ENCODE measurements at regions not wholly inside any gene's neighbourhood (a gene's known extent, or its start where the extent isn't known, plus 50 kb on each side); places are given as distances from the start of the nearest gene placed in this dataset.

DNA sequence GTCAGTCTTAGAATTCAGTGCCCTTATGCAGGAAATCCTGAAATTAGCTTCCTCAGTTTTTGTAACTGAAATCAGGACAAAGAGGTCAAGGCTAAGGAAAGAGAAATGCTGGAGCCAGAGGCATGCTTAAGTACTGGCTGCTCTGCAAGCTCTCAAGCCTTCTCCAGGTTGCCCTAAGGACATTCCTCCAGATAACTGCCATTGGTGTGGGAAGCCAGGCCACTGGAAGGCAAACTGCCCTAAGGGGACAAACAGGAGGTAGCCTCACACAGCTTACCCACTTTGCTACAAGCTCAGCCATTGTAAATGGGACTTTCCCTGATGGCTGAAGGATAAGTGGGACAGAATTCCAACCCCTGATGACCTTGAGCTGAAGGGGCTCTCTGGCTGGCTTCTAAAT, 606.9 kb upstream of the PCDH10 start:
- no peak overlapping the region for H2AFZ ChIP-seq (ENCODE audit: low read length)
- H3K4me2 ChIP-seq (ENCODE audit: low read length): no peak overlapping the region
- no peak overlapping the region for H3K9ac ChIP-seq (ENCODE audit: low read length)
- no peaks in the 10 kb centered on the region; the same call in 1 of the 2 replicates for H3K36me3 ChIP-seq (ENCODE audit: insufficient read depth, low read length)
- TF ChIP-seq EZH2 (IDR thresholded peaks at IDR 0.05; ENCODE audit: borderline replicate concordance, low read length) (no peak), CTCF (IDR thresholded peaks at IDR 0.05; ENCODE audit: low read length) (no peak)
- H3K9me2 ChIP-seq (ENCODE audit: low read depth, low read length): no peaks in the 10 kb centered on the region
- no peaks in the 10 kb centered on the region for H3F3A ChIP-seq (ENCODE audit: insufficient read depth, low read length)
- H3K9me3 ChIP-seq (ENCODE audit: low read length): peaks cover 4% of the 10 kb centered on the region; the same call in 1 of the 2 replicates
- no peaks in the 10 kb centered on the region for H3K27me3 ChIP-seq (ENCODE audit: insufficient read depth, low read length)
- no peaks in the 10 kb centered on the region for H4K20me1 ChIP-seq (ENCODE audit: insufficient read depth, low read length)
- H3K4me1 ChIP-seq (ENCODE audit: insufficient read depth, low read length, severe bottlenecking): peaks cover 20% of the 10 kb centered on the region
- H3K79me2 ChIP-seq (ENCODE audit: insufficient read depth, low read length): no peaks in the 10 kb centered on the region
- no peak overlapping the region for H3K4me3 ChIP-seq (ENCODE audit: low read depth, low read length, poor library complexity, severe bottlenecking)
- H3K27ac ChIP-seq (ENCODE audit: low read depth, low read length, poor library complexity, severe bottlenecking): no peak overlapping the region

DNA sequence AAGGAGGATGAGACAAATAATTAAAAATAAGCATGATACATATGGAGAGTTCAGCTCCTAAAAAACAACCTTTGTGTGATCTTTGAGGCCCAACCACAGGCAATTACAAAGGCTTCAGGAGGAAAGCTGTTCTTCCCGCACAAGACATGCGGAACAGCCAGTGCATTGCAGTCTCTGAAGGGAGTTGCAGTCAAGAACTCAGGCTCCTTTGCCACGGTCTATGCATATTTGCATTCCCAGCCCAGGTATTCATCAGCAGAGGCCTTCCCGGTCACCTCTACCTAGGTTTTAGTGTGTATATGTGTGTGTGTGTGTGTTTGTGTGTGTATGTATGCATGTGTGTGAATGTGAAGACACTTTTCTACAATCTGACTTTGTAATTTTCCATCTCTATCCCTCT, 600.6 kb upstream of the PCDH10 start:
- Histone ChIP-seq H3K4me1 (ENCODE audit: insufficient read depth, low read length, severe bottlenecking) (no peaks in the 10 kb centered on the region), H2AFZ (ENCODE audit: low read length) (no peak overlapping the region), H3F3A (ENCODE audit: insufficient read depth, low read length) (no peaks in the 10 kb centered on the region), H3K4me3 (ENCODE audit: low read depth, low read length, poor library complexity, severe bottlenecking) (no peak overlapping the region), H3K27me3 (ENCODE audit: insufficient read depth, low read length) (no peaks in the 10 kb centered on the region), H3K9me3 (ENCODE audit: low read length) (peaks cover 10% of the 10 kb centered on the region), H3K27ac (ENCODE audit: low read depth, low read length, poor library complexity, severe bottlenecking) (no peak overlapping the region), H3K9me2 (ENCODE audit: low read depth, low read length) (no peaks in the 10 kb centered on the region), H3K4me2 (ENCODE audit: low read length) (no peak overlapping the region), H4K20me1 (ENCODE audit: insufficient read depth, low read length) (no peaks in the 10 kb centered on the region), H3K9ac (ENCODE audit: low read length) (no peak overlapping the region), H3K36me3 (ENCODE audit: insufficient read depth, low read length) (no peaks in the 10 kb centered on the region; the same call in 1 of the 2 replicates), H3K79me2 (ENCODE audit: insufficient read depth, low read length) (no peaks in the 10 kb centered on the region)
- no peak for TF ChIP-seq CTCF (IDR thresholded peaks at IDR 0.05; ENCODE audit: low read length)
- TF ChIP-seq EZH2 (IDR thresholded peaks at IDR 0.05; ENCODE audit: borderline replicate concordance, low read length): no peak

- Histone ChIP-seq H3K4me1 (ENCODE audit: insufficient read depth, low read length, severe bottlenecking) (peaks cover 2% of the 10 kb centered on the region), H4K20me1 (ENCODE audit: insufficient read depth, low read length) (no peaks in the 10 kb centered on the region), H3K4me2 (ENCODE audit: low read length) (no peak overlapping the region), H3K9ac (ENCODE audit: low read length) (no peak overlapping the region), H3K9me3 (ENCODE audit: low read length) (peaks cover 2% of the 10 kb centered on the region; the same call in 1 of the 2 replicates), H2AFZ (ENCODE audit: low read length) (peak overlapping the region; percentile 90; the same call in 1 of the 2 replicates), H3K36me3 (ENCODE audit: insufficient read depth, low read length) (no peaks in the 10 kb centered on the region), H3K27ac (ENCODE audit: low read depth, low read length, poor library complexity, severe bottlenecking) (no peak overlapping the region), H3K27me3 (ENCODE audit: insufficient read depth, low read length) (no peaks in the 10 kb centered on the region), H3F3A (ENCODE audit: insufficient read depth, low read length) (no peaks in the 10 kb centered on the region), H3K9me2 (ENCODE audit: low read depth, low read length) (no peaks in the 10 kb centered on the region), H3K4me3 (ENCODE audit: low read depth, low read length, poor library complexity, severe bottlenecking) (no peak overlapping the region), H3K79me2 (ENCODE audit: insufficient read depth, low read length) (no peaks in the 10 kb centered on the region)
- TF ChIP-seq EZH2 (IDR thresholded peaks at IDR 0.05; ENCODE audit: borderline replicate concordance, low read length) (no peak), CTCF (IDR thresholded peaks at IDR 0.05; ENCODE audit: low read length) (no peak)
Observed at GRCh38 chr4:132556316-132556715, 592.8 kb upstream of the PCDH10 start.
